Cerebellar nuclear complex (tissue), 1 donor: ENCODE measurements at regions not wholly inside any gene's neighbourhood (a gene's known extent, or its start where the extent isn't known, plus 50 kb on each side); places are given as distances from the start of the nearest gene placed in this dataset.

Experiments used
- DNase-seq, 2 experiments: peaks; one replicate each; lab custom pipeline; 2025; lab: John Stamatoyannopoulos, UW

DNA sequence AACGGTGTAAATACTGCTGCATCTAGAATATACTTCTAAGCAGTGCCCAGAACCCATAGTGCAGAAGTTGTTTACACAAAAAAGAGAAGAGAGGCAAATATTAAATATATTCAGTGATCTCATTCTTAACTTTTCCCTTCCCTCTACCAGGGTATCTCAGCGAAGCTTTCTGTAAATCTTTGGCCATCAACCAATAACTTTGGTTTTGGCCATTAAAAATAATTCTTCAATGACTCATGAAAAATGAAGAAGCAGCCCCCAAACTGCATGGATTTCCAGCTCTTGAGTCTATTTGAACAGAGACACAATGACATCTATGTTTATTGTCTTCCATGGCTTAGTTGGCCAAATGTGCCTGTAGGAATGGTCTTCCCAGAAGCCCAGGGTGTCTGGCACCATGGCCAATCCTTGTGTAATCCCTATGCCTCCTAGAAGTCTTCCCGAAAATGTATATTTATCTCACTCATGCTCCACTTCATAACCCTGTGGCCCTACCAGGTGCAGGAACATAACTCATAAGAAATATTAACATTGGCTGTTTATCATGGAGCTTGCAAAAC is 646.6 kb downstream of the TOX3 start:
- DNase-seq: no peak

GRCh38 chr16:51898872-51899271 is 648.1 kb downstream of the TOX3 start:
- DNase-seq: no peak

DNA sequence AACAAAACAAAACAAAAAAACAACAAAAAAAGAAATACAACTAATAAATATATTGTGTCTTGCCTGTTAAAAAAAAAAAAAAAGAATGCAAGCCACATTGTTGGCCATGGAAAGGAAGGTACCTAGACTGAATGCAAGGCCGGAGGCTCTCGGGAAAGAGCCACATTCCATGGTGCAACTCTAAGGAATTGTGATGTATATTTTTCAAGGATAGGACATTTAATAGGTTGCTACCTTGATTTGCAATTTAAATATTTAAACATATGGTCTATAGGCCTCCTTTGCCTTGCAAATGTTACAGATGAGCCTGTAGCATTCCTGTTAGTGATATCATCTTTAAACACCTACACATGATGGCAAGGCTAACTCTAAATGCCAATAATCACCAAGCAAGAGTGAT is 650.9 kb downstream of the TOX3 start:
- DNase-seq: no peak

GRCh38 chr16:51892293-51893007 is 654.5 kb downstream of the TOX3 start:
- DNase-seq: no peak

GRCh38 chr16:51888534-51888933 is 658.4 kb downstream of the TOX3 start:
- DNase-seq: no peak

DNA sequence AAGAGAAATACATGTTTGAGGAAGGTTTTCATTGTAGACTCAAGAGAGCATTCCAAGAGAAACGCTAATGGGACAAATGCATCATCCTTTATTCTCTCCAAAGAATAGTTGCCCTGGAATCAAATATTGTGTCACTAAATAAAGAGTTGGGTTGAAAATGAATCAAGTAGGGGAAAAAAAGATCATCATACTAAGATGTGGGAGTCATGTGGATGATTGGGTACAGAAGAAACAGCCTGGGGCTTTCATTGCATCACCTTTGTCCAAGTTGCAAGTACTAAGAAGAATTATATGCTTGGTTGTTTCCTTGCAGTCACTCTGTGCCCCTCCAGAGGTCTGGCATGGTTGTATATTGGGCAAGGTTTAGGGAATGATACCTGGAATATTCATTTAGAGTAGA is 658.9 kb downstream of the TOX3 start:
- no peak for DNase-seq

GRCh38 chr16:51886456-51886855 is 660.5 kb downstream of the TOX3 start:
- no peak for DNase-seq

- DNase-seq: no peak
Observed at GRCh38 chr16:51884773-51885172, 662.2 kb downstream of the TOX3 start.

- DNase-seq: no peak
Observed at GRCh38 chr16:51881731-51882130, 665.2 kb downstream of the TOX3 start.

DNA sequence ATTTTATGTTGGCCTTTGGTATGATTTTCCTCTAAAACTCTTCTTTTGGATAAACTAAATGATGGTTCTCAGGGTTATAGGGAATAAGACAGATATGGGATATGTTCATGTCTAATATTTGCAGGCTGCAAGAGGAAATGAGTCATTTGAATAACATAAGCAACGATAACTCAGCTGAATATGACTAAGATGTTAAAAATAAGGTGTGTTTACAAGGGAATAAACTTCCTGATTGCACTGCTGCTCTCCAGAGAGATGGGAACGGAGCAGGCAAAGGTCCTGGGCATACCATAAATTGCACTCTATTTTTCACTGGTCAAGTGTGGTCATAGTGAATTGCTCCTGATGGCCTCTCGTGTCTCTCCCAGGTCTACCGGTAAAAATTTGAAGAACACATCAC is 666.2 kb downstream of the TOX3 start:
- no peak for DNase-seq

DNA sequence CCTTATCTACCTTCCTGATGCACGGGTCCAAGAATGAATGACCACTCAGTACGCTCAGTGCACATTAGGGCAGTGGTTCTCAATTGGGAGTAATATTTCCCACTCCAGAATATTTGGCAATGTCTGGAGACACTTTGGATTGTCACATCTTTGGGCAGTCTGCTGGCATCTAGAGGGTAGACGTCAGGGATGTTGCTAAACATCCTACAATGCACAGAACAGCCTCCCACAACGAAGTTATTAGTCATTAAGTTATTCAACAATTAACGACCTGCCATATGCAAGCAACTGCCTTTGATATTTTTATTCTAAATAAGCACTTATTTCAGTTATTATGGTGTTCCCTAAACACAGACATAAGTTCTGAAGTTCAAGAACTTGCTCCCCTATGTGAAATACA is 669.3 kb downstream of the TOX3 start:
- DNase-seq: no peak

DNA sequence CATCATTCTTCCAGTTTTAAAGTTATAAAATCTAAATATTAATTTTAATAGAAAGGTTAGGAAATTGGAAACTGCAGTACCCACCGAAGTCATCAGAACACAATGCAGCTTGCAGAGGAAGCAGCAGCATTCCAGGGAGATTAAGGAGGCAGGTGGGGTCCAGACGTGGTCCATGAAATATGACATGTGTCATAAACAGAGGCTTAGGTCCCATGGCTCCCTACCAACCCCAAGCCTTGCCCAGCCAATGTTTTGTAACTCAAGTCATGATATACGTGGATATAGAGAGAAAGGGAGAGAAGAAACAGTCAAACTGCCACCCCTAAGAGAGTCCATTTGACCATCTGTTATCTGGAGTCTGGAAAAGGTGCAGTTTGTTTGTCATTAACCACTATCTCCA is 670.0 kb downstream of the TOX3 start:
- no peak for DNase-seq

DNA sequence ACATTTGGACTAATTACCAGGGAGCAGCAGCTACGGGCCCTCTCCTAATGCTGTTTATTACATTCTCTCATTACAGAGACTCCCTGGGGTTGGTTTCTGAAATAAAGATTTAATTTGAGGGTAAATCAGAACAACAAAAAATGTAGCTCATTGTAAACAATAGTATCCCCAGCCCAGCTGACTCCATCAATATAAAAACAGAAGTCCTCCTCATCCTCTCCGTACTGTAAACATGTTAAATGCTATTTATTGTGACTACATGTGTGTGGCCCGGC is 670.4 kb downstream of the TOX3 start:
- DNase-seq: no peak

GRCh38 chr16:51875834-51876600 is 670.9 kb downstream of the TOX3 start:
- no peak for DNase-seq

DNA sequence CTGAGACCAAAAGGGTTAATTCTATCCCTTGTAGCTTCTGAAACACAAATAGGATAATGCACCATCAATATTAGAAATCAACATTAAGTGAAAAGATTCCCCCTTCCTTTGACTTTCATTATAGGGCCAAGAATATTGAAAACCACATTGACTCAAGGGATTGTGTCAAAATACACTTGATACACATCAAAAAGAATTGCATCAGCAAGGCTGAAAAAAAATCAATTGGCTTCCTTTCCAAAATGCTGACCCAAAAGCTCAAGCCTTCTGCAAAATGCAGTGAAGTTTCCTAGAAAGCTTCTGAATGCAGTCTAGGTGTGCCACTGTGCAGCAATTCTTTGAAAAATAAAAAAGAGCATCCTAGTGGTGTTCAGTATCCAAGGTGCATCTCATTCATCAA is 674.4 kb downstream of the TOX3 start:
- DNase-seq: no peak

DNA sequence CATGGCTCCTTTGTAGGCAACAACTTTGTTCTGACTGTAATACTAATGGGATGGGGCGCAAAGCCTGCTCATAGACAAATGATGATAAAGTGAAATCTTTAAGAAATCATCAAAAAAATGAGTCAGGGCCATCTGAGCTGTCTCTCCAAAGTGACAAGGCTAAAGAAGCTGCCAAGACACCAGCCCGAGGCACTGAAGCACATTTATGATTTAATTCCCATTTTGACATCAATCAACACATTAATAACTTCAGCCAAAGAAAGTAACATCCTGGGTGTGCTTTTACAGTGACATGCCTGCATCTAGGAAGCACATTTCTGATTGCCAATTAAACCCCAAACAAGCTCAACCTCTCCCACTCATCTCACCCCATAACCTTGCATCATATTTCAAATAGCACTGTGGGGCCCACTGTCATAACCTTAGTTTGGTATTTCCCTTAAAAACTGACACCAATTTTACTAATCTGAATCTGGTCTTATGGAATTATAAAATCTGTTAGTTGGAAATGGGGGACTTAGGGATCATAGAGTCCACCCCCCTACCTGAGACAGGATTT is 676.6 kb downstream of the TOX3 start:
- DNase-seq: no peak

GRCh38 chr16:51869176-51869575 is 677.8 kb downstream of the TOX3 start:
- DNase-seq: no peak

- DNase-seq: no peak
Observed at GRCh38 chr16:51868631-51869030, 678.3 kb downstream of the TOX3 start.

DNA sequence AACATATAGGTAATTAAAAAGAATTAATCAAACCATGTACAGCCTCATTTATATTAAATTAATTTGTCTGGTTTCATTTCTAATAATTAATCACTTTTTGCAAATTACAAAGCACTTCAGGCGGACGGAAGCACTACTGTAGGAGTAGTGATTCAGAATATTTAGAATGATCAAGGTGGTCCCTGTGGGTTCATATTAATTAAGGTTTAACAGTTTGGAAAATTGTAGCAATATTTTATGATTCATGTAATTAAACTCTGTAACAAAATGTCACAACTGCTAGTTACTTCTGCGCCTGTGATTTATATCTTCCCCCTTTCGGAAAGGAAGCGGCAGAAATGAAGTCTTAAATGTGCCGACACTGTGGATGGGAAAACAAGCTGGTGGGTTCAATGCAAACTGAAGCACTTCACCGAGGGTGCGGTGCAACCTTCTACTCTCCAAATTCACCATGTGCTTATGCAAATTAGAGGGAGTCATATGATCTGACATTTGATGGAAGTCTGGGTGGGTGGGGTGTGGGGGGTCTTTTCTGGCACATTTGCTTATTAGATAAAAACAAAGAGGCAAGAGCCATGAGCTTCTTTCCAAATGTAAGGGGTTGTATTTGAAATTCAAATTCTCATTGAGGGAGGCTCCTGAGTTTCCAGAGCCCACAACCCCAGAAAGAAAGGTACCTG is 679.4 kb downstream of the TOX3 start:
- DNase-seq: no peak

DNA sequence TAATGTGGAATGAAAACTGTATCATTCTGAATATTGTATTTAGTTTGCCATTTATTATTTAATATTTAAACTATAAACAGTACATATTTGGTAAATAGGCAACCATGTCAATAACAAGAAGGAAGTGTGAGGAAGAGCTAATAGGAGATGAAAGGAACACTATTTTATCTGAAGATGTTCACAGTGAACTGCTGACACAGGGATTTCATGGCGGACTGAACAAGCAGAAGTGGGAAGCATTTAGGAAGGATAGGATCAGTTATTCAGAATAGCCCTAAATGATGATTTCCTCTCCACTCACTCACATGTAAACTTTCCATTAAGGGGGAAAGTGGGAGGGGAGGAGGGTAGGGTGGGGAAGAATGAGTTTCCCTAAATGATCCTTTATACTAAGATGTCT is 682.4 kb downstream of the TOX3 start:
- DNase-seq: no peak

- no peak for DNase-seq
Observed at GRCh38 chr16:51854401-51854951, 692.5 kb downstream of the TOX3 start.

DNA sequence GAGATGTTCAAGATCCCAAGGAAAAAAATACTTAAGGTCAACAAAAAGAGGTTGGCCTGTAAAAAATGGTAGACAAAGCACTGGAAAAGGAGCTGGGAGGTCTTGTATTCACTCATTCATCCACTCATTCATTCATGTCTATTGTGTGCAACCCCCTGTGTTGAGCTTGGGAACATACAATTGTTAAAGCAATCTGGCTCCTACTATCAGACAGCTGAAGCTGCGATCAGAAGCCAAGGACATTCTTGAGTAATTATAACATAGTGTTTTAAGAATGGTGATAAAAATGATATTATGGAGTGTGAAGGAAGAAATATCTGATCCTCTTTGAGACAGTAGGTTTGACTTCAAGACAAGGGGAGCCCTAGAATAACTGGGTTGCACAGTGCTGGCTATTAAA is 693.4 kb downstream of the TOX3 start:
- DNase-seq: no peak
